HepG2 (cell line): ENCODE measurements at regions not wholly inside any gene's neighbourhood (a gene's known extent, or its start where the extent isn't known, plus 50 kb on each side); places are given as distances from the start of the nearest gene placed in this dataset.
A peak's percentile ranks its signal among the peaks of the same experiment; 100 is the strongest.

Source experiments
- ATAC-seq: fragments of 200-7000 bp; cut with Tn5 transposase; 3 replicates; pipeline ENCODE4 v1.9.1; 2020; ENCODE audit warnings: mild to moderate bottlenecking, moderate library complexity
- BruUV-seq: library from RNA; stranded (reverse); fragments of 400-500 nt; replicated peaks from 2 replicates; lab custom pipeline; 2021; lab: Mats Ljungman, UMichigan
- CTCF ChIA-PET: fragments of 300-600 bp; formaldehyde crosslinking; extraction: SDS; loops from one replicate; lab custom pipeline; 2021; ENCODE audit warnings: low total read pairs, inconsistent platforms, low intra/inter-chr PET ratio; lab: Yijun Ruan, JAX
- POLR2A ChIA-PET: fragments of 350-600 bp; sonication (Branson Sonifier 250); formaldehyde crosslinking; loops from one replicate; lab custom pipeline; 2020; ENCODE audit warnings: antibody characterized with exemption, inconsistent platforms; lab: Yijun Ruan, JAX
- DNase-seq: peaks from one replicate; pipeline ENCODE4 v3.0.0-alpha.2; 2015; ENCODE audit warnings: low spot score
- FAIRE-seq: peaks from 3 replicates; lab custom pipeline; 2011; peaks lifted over from hg19 to GRCh38; lab: Jason Lieb, UNC
- H2AFZ ChIP-seq: one replicate; pipeline ENCODE4 v1.6.1; 2011; ENCODE audit warnings: low read length, inconsistent platforms
- H3K27ac ChIP-seq: fragments of 300-600 bp; 3 replicates; pipeline ENCODE4 v1.8.0; 2011; ENCODE audit warnings: mixed run types, mild to moderate bottlenecking, mixed read lengths, low read length, inconsistent platforms; ENCODE audit not compliant: insufficient read depth; ENCODE audit errors: extremely low read length
- H3K27me3 ChIP-seq, 2 experiments: fragments of 200-600 bp in 1 of 2; 2 replicates in 1 of 2; 3 replicates in 1 of 2; pipeline versions ENCODE4 v1.6.0 to v1.8.0; 2011; ENCODE audit warnings: low read length in 2 of 2, mild to moderate bottlenecking in 2 of 2, moderate library complexity in 2 of 2, inconsistent platforms in 1 of 2; ENCODE audit not compliant: insufficient read depth in 2 of 2, control insufficient read depth in 1 of 2
- H3K36me3 ChIP-seq, 2 experiments: fragments of 200-600 bp in 1 of 2; replicated peaks in 1 of 2; 2 replicates in 1 of 2; 3 replicates in 1 of 2; pipeline versions ENCODE4 v1.5.1 to v1.8.0; 2011; ENCODE audit warnings: low read length in 2 of 2, inconsistent platforms in 1 of 2; ENCODE audit not compliant: insufficient read depth in 2 of 2, control insufficient read depth in 1 of 2
- H3K4me1 ChIP-seq: 2 replicates; pipeline ENCODE4 v1.5.1; 2012; ENCODE audit warnings: low read length, inconsistent platforms; ENCODE audit not compliant: insufficient read depth
- H3K4me2 ChIP-seq: 2 replicates; pipeline ENCODE4 v1.6.0; 2011; ENCODE audit warnings: low read depth, low read length, inconsistent platforms
- H3K4me3 ChIP-seq, 3 experiments: fragments of 200-600 bp in 1 of 3; sonication (generic), shearing (Covaris generic) in 1 of 3; replicated peaks in 1 of 3; 2 replicates each; pipeline ENCODE4 v1.5.1; 2011 to 2016; ENCODE audit warnings: low read length in 3 of 3, inconsistent platforms in 2 of 3, low read depth in 2 of 3, mild to moderate bottlenecking in 2 of 3, control low read depth in 1 of 3, mixed read lengths in 1 of 3; ENCODE audit not compliant: insufficient read depth in 1 of 3
- H3K79me2 ChIP-seq: one replicate; pipeline ENCODE4 v1.6.1; 2011; ENCODE audit warnings: low read length, inconsistent platforms; ENCODE audit not compliant: insufficient read depth
- H3K9ac ChIP-seq: 2 replicates; pipeline ENCODE4 v1.6.0; 2011; ENCODE audit warnings: mild to moderate bottlenecking, low read depth, low read length, inconsistent platforms; ENCODE audit not compliant: insufficient read depth
- H3K9me3 ChIP-seq: 2 replicates; pipeline ENCODE4 v1.5.1; 2012; ENCODE audit warnings: mild to moderate bottlenecking, low read length
- H4K20me1 ChIP-seq: 2 replicates; pipeline ENCODE4 v1.6.0; 2011; ENCODE audit warnings: inconsistent platforms, mild to moderate bottlenecking, low read length, moderate library complexity; ENCODE audit not compliant: insufficient read depth
- CEBPB ChIP-seq: IDR thresholded peaks from 2 replicates; pipeline ENCODE4 v1.6.1; 2011; ENCODE audit warnings: low read depth, low read length, improper control_type of control experiment, borderline replicate concordance
- NR2F6 ChIP-seq, 2 experiments: IDR thresholded peaks; 2 replicates each; pipeline ENCODE4 v1.6.1; 2016; ENCODE audit warnings: antibody characterized with exemption in 1 of 2, mild to moderate bottlenecking in 1 of 2
- WGBS: methylation state at CpG from one replicate; pipeline ENCODE4 v1.1.6; 2017; ENCODE audit warnings: low lambda C conversion rate; 5-methylcytosine and 5-hydroxymethylcytosine counted together
- in situ Hi-C: cut with HindIII; loops from 2 replicates; pipeline ENCODE4 v1.10.0; 2017; ENCODE audit warnings: low pct_unique_long_range_greater_than_20kb; ENCODE audit not compliant: extremely low pct_ligation_motif_present
- intact Hi-C: fragments of 100-400 bp; cut with micrococcal nuclease; formaldehyde crosslinking; loops from one replicate; pipeline ENCODE4 v1.10.0; 2022; ENCODE audit not compliant: unreplicated experiment
- TF ChIP-seq, protein P1 (sequence below): sonication (generic); formaldehyde crosslinking; IDR thresholded peaks from 2 replicates; pipeline ENCODE4 v1.5.1; 2020; ENCODE audit warnings: missing genetic modification reagents, mild to moderate bottlenecking, borderline replicate concordance

DNA sequence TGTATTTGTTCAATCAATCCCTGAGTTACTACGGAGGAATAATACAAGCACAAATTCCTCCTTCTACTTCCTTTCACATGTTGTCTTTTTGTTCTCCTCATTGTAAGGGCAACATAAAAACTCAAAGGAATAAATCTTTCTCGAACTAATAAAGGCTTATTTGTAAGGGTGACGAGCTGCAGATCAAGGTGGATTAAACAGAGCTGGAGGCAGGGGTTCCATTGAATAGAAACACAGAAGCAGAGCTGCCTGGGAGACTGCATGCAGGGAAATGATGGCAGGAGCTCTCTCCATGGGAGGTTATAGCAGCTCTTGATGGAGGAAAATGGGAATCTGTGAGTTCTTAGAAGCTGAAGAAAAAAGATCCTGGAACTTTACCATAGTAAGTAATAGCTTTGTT, 160.2 kb downstream of the CYYR1 start:
- H3K4me2 ChIP-seq: no peak overlapping the region
- TF ChIP-seq NR2F6 (IDR thresholded peaks at IDR 0.05) (no peak), NR2F6 (CRISPR knock-in tag; IDR thresholded peaks at IDR 0.05) (no peak)
- TF ChIP-seq, all 625 proteins: peak for 0
- H3K9ac ChIP-seq: no peak overlapping the region
- H3K4me1 ChIP-seq: no peaks in the 10 kb centered on the region
- 11% methylated on average over 3 of the region's 3 CpGs for WGBS
- FAIRE-seq (no peak), ATAC-seq (no peak), DNase-seq (no peak)
- H3K36me3 ChIP-seq: no peaks in the 10 kb centered on the region
- no peaks in the 10 kb centered on the region for H3K79me2 ChIP-seq
- peaks cover 59% of the 10 kb centered on the region for H3K9me3 ChIP-seq
- no peak overlapping the region for H3K4me3 ChIP-seq
- no peaks in the 10 kb centered on the region for H3K27me3 ChIP-seq
- CTCF ChIA-PET: no interaction called here
- POLR2A ChIA-PET: no interaction called here
- intact Hi-C loops: no loop called here
- in situ Hi-C loops: no loop called here
- no peaks in the 10 kb centered on the region for H4K20me1 ChIP-seq
- no peak overlapping the region for H2AFZ ChIP-seq
- BruUV-seq: no TSS peak
- H3K27ac ChIP-seq: no peak overlapping the region

DNA sequence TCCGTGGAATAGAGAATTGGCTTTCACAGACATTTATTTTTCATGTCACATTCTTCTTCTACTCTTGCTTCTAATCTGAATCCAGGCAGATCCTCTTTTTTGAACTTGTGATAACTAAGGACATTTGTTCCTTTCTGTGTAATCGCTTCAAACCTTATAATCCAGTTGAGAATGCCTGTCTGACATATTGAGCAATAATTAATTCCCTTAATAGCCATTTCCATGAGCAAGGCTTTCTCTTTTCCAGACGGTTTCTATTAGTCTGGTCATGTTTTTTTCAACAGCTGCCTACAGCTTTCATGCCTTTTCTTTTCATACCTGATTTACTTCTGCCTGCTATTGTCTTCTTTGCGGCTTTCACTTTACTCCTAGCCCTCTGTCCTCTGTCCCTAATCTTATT, 163.4 kb downstream of the CYYR1 start:
- no peak for DNase-seq
- FAIRE-seq: no peak
- no peak for ATAC-seq
- intact Hi-C loops: no loop called here
- Histone ChIP-seq H3K27ac (no peak overlapping the region), H3K4me1 (no peaks in the 10 kb centered on the region), H4K20me1 (no peaks in the 10 kb centered on the region), H2AFZ (no peak overlapping the region), H3K4me3 (no peak overlapping the region), H3K9me3 (peaks cover 50% of the 10 kb centered on the region), H3K79me2 (no peaks in the 10 kb centered on the region), H3K4me2 (no peak overlapping the region), H3K27me3 (no peaks in the 10 kb centered on the region), H3K36me3 (no peaks in the 10 kb centered on the region), H3K9ac (no peak overlapping the region)
- 0 out of 2 replicates have a peak, but pooled peaks have one; percentile 5 for TF ChIP-seq CEBPB
- TF ChIP-seq, protein P1, sequence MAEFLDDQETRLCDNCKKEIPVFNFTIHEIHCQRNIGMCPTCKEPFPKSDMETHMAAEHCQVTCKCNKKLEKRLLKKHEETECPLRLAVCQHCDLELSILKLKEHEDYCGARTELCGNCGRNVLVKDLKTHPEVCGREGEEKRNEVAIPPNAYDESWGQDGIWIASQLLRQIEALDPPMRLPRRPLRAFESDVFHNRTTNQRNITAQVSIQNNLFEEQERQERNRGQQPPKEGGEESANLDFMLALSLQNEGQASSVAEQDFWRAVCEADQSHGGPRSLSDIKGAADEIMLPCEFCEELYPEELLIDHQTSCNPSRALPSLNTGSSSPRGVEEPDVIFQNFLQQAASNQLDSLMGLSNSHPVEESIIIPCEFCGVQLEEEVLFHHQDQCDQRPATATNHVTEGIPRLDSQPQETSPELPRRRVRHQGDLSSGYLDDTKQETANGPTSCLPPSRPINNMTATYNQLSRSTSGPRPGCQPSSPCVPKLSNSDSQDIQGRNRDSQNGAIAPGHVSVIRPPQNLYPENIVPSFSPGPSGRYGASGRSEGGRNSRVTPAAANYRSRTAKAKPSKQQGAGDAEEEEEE (CRISPR knock-in tag): no peak
- ChIA-PET CTCF (no interaction called here), POLR2A (no interaction called here)
- in situ Hi-C loops: no loop called here
- no TSS peak for BruUV-seq
- 2% methylated on average over 4 of the region's 4 CpGs for WGBS
